PFSK-1 (cell line): ENCODE measurements at regions not wholly inside any gene's neighbourhood (a gene's known extent, or its start where the extent isn't known, plus 50 kb on each side); places are given as distances from the start of the nearest gene placed in this dataset.

Source experiments
- FOXP2 ChIP-seq: optimal IDR thresholded peaks from 2 replicates; pipeline ENCODE3; 2011; ENCODE audit warnings: borderline replicate concordance, control low read depth, inconsistent platforms; ENCODE audit not compliant: insufficient read depth; ENCODE audit errors: extremely low read length, extremely low read depth
- POLR2AphosphoS5 ChIP-seq: IDR thresholded peaks from 2 replicates; pipeline ENCODE4 v1.6.1; 2012; ENCODE audit warnings: low read depth, mild to moderate bottlenecking, control low read depth, low read length, moderate library complexity
- REST ChIP-seq, 2 experiments: IDR thresholded peaks; 2 replicates each; pipeline versions ENCODE4 v1.6.1 to v1.8.0; 2011 to 2012; ENCODE audit warnings: low read depth in 2 of 2, low read length in 2 of 2, control low read depth in 1 of 2, inconsistent platforms in 1 of 2, mild to moderate bottlenecking in 1 of 2, moderate library complexity in 1 of 2; ENCODE audit not compliant: insufficient read depth in 1 of 2
- SIN3A ChIP-seq: IDR thresholded peaks from 2 replicates; pipeline ENCODE4 v1.6.1; 2012; ENCODE audit warnings: mild to moderate bottlenecking, low read length, moderate library complexity, borderline replicate concordance; ENCODE audit not compliant: insufficient read depth
- TAF1 ChIP-seq: IDR thresholded peaks from 2 replicates; pipeline ENCODE4 v1.6.1; 2012; ENCODE audit warnings: low read length, control low read depth, borderline replicate concordance; ENCODE audit not compliant: insufficient read depth

GRCh38 chr3:30962084-30962483 lies 67.6 kb upstream of the GADL1 start:
- TF ChIP-seq SIN3A, result no peak
- TF ChIP-seq REST (IDR thresholded peaks at IDR 0.05; ENCODE audit: insufficient read depth in 1 of 2, low read depth in 2 of 2, low read length in 2 of 2), result no peak
- TF ChIP-seq TAF1, result no peak
- TF ChIP-seq FOXP2, result no peak
- no peak for TF ChIP-seq POLR2AphosphoS5

GRCh38 chr3:30962493-30962892 lies 68.0 kb upstream of the GADL1 start:
- TF ChIP-seq REST (IDR thresholded peaks at IDR 0.05; ENCODE audit: insufficient read depth in 1 of 2, low read depth in 2 of 2, low read length in 2 of 2) (no peak), FOXP2 (no peak), POLR2AphosphoS5 (no peak), SIN3A (no peak), TAF1 (no peak)

- TF ChIP-seq REST (IDR thresholded peaks at IDR 0.05; ENCODE audit: insufficient read depth in 1 of 2, low read depth in 2 of 2, low read length in 2 of 2), result no peak
- TF ChIP-seq POLR2AphosphoS5, result no peak
- TF ChIP-seq TAF1, result no peak
- TF ChIP-seq FOXP2, result no peak
- no peak for TF ChIP-seq SIN3A
These were observed 68.8 kb upstream of the GADL1 start for GRCh38 chr3:30963223-30963722.

GRCh38 chr3:30964612-30965011 lies 70.2 kb upstream of the GADL1 start:
- no peak for TF ChIP-seq POLR2AphosphoS5
- no peak for TF ChIP-seq REST (IDR thresholded peaks at IDR 0.05; ENCODE audit: insufficient read depth in 1 of 2, low read depth in 2 of 2, low read length in 2 of 2)
- TF ChIP-seq FOXP2, result no peak

- TF ChIP-seq REST (IDR thresholded peaks at IDR 0.05; ENCODE audit: insufficient read depth in 1 of 2, low read depth in 2 of 2, low read length in 2 of 2), result no peak
- no peak for TF ChIP-seq POLR2AphosphoS5
- no peak for TF ChIP-seq FOXP2
- no peak for TF ChIP-seq SIN3A
- no peak for TF ChIP-seq TAF1
These were observed 72.4 kb upstream of the GADL1 start for GRCh38 chr3:30966896-30967295.
